GM23338 (cell line): ENCODE measurements at regions not wholly inside any gene's neighbourhood (a gene's known extent, or its start where the extent isn't known, plus 50 kb on each side); places are given as distances from the start of the nearest gene placed in this dataset.

Experiments used
- CTCF ChIP-seq, 2 experiments: fragments of 200-600 bp in 1 of 2; sonication (generic) in 1 of 2; conservative IDR thresholded peaks; 2 replicates each; pipeline versions ENCODE4 v1.5.1 to v1.6.1; 2016 to 2017; ENCODE audit warnings: antibody characterized with exemption in 2 of 2, low read depth in 2 of 2, mild to moderate bottlenecking in 2 of 2, moderate library complexity in 1 of 2
- EZH2 ChIP-seq: fragments of 200-600 bp; sonication (generic); IDR thresholded peaks from one replicate; pipeline ENCODE4 v1.8.0; 2017; ENCODE audit warnings: antibody characterized with exemption, mild to moderate bottlenecking, low read depth; ENCODE audit not compliant: unreplicated experiment
- EZH2phosphoT487 ChIP-seq: fragments of 200-600 bp; sonication (generic); IDR thresholded peaks from one replicate; pipeline ENCODE4 v1.8.1; 2018; ENCODE audit warnings: antibody characterized with exemption; ENCODE audit not compliant: unreplicated experiment
- NANOG ChIP-seq: IDR thresholded peaks from 2 replicates; pipeline ENCODE4 v1.6.1; 2016; ENCODE audit warnings: antibody characterized with exemption, borderline replicate concordance
- POLR2AphosphoS5 ChIP-seq: IDR thresholded peaks from 2 replicates; pipeline ENCODE4 v1.6.1; 2016; ENCODE audit warnings: antibody characterized with exemption, low read depth
- REST ChIP-seq: IDR thresholded peaks from one replicate; pipeline ENCODE4 v1.6.1; 2018; ENCODE audit warnings: antibody characterized with exemption; ENCODE audit not compliant: unreplicated experiment
- ZNF114 ChIP-seq: fragments of 250-450 bp; sonication (Bioruptor Pico); IDR thresholded peaks from 2 replicates; pipeline ENCODE4 v1.5.0; 2020; ENCODE audit warnings: mild to moderate bottlenecking, moderate library complexity
- ZNF331 ChIP-seq: fragments of 250-450 bp; sonication (Bioruptor Pico); IDR thresholded peaks from 2 replicates; pipeline ENCODE4 v1.5.0; 2020; ENCODE audit warnings: low read depth, mild to moderate bottlenecking, moderate library complexity

- TF ChIP-seq CTCF (conservative IDR thresholded peaks at IDR 0.05; ENCODE audit: low read depth in 2 of 2) (no peak), ZNF114 (CRISPR knock-in tag) (no peak), EZH2phosphoT487 (no peak), POLR2AphosphoS5 (no peak), EZH2 (no peak), REST (no peak), NANOG (no peak), ZNF331 (CRISPR knock-in tag) (no peak)
These were observed 163.5 kb downstream of the ACKR3 start for GRCh38 chr2:236733156-236733555.
